ENCODE measurements at regions not wholly inside any gene's neighbourhood (a gene's known extent, or its start where the extent isn't known, plus 50 kb on each side); places are given as distances from the start of the nearest gene placed in this dataset.
"Not testable (repeated sequence)": the region's sequence is repeated elsewhere in the genome, so short reads cannot be mapped to it uniquely, and the experiment has no call there.

- Mint-ChIP-seq H3K4me1 (ENCODE audit: low read depth) (no peaks in the 10 kb centered on the region), H3K27ac (no peak overlapping the region), H3K27me3 (ENCODE audit: low read depth) (no peaks in the 10 kb centered on the region), H3K9me3 (peaks cover 53% of the 10 kb centered on the region), H3K36me3 (ENCODE audit: low read depth) (no peaks in the 10 kb centered on the region), H3K4me3 (no peak overlapping the region)
- no peak for DNase-seq (ENCODE audit: low spot score)
Observed at GRCh38 chr15:23750179-23750578, 63.1 kb upstream of the NDN start.

- H3K9me3 Mint-ChIP-seq, result peaks cover 55% of the 10 kb centered on the region
- H3K4me3 Mint-ChIP-seq, result no peak overlapping the region
- H3K27ac Mint-ChIP-seq, result no peak overlapping the region
- no peaks in the 10 kb centered on the region for H3K27me3 Mint-ChIP-seq (ENCODE audit: low read depth)
- no peak for DNase-seq (ENCODE audit: low spot score)
- no peaks in the 10 kb centered on the region for H3K4me1 Mint-ChIP-seq (ENCODE audit: low read depth)
- no peaks in the 10 kb centered on the region for H3K36me3 Mint-ChIP-seq (ENCODE audit: low read depth)
Observed at GRCh38 chr15:23750776-23751175, 63.7 kb upstream of the NDN start.

GRCh38 chr15:23753248-23753647 lies 66.1 kb upstream of the NDN start:
- Mint-ChIP-seq H3K36me3 (ENCODE audit: low read depth) (no peaks in the 10 kb centered on the region), H3K27me3 (ENCODE audit: low read depth) (no peaks in the 10 kb centered on the region), H3K4me1 (ENCODE audit: low read depth) (no peaks in the 10 kb centered on the region), H3K27ac (no peak overlapping the region), H3K9me3 (peaks cover 65% of the 10 kb centered on the region), H3K4me3 (no peak overlapping the region)
- no peak for DNase-seq (ENCODE audit: low spot score)

GRCh38 chr15:23758891-23759290 lies 71.8 kb upstream of the NDN start:
- H3K4me3 Mint-ChIP-seq, result no peak overlapping the region
- H3K4me1 Mint-ChIP-seq (ENCODE audit: low read depth), result no peaks in the 10 kb centered on the region
- H3K27me3 Mint-ChIP-seq (ENCODE audit: low read depth), result no peaks in the 10 kb centered on the region
- peaks cover 57% of the 10 kb centered on the region for H3K9me3 Mint-ChIP-seq
- no peak overlapping the region for H3K27ac Mint-ChIP-seq
- H3K36me3 Mint-ChIP-seq (ENCODE audit: low read depth), result no peaks in the 10 kb centered on the region
- no peak for DNase-seq (ENCODE audit: low spot score)

DNA sequence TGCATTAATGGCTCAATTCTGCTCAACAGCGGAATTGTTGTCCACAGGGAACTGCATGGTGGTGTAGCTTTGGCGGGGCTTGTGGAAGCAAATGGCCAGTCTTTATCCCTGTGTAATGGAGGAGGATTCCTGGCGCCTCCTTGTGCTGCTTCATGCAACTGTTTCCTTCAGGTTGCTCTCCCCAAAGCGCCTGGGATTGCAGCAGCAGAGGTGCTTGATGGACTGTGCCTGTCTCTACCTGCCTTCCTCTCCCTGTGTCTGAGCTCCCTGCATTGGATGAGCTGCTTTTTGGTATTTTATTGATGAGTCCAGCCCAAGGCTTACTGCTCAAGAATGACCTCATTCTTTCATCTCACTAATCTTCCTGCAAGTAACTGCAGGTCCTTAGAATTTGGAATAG lies 72.9 kb upstream of the NDN start:
- Mint-ChIP-seq H3K4me1 (ENCODE audit: low read depth) (no peaks in the 10 kb centered on the region), H3K36me3 (ENCODE audit: low read depth) (no peaks in the 10 kb centered on the region), H3K9me3 (peaks cover 65% of the 10 kb centered on the region), H3K27ac (no peak overlapping the region), H3K27me3 (ENCODE audit: low read depth) (no peaks in the 10 kb centered on the region), H3K4me3 (no peak overlapping the region)
- DNase-seq (ENCODE audit: low spot score), result no peak

DNA sequence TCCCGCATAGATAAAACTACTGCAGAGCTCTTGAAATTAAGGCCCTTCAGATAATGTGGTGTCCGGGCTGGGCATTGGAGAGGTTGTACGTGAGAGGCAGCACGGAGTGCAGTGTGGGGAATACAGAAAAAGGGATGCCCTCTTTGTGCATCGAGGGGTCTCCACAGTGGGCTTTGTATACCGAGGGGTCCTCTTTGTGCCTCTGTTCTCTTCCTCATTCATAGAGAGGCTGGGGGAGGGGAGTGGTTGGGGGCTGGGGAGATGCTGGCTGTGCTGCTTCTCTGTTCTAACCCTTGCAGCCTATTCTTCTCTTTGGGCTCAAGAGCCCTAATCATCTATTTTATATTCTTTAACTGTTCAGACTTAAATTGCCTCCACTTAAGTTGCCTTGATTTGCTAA lies 74.3 kb upstream of the NDN start:
- Mint-ChIP-seq H3K4me1 (ENCODE audit: low read depth) (no peaks in the 10 kb centered on the region), H3K9me3 (peaks cover 64% of the 10 kb centered on the region), H3K4me3 (no peak overlapping the region)

GRCh38 chr15:23762026-23762425 lies 74.9 kb upstream of the NDN start:
- Mint-ChIP-seq H3K27ac (no peak overlapping the region), H3K36me3 (ENCODE audit: low read depth) (no peaks in the 10 kb centered on the region), H3K9me3 (peaks cover 63% of the 10 kb centered on the region), H3K4me3 (no peak overlapping the region), H3K4me1 (ENCODE audit: low read depth) (no peaks in the 10 kb centered on the region), H3K27me3 (ENCODE audit: low read depth) (no peaks in the 10 kb centered on the region)
- no peak for DNase-seq (ENCODE audit: low spot score)

More for the DNA sequence above, 74.3 kb upstream of the NDN start:
- H3K27me3 Mint-ChIP-seq (ENCODE audit: low read depth), result no peaks in the 10 kb centered on the region
- no peaks in the 10 kb centered on the region for H3K36me3 Mint-ChIP-seq (ENCODE audit: low read depth)
- no peak overlapping the region for H3K27ac Mint-ChIP-seq
- DNase-seq (ENCODE audit: low spot score), result no peak

DNA sequence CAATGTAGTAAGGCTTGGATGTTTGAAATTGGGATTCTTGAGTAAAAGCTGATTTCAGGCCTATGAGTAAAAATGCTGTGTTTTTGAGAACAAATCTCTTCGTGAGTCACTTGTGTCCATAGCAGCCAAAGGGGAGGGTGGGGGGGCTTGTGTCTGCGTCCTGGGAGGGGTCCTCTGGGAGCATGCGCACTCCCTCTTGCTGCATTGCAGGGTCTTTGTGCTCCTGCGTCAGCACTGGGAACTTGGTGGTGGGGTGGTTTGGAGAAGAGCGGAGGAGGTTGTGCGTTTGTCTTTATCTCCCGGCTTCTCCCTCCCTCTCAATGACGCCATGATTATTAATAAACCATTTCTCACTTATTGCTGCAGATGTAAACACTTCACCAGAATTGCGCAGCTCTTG lies 75.9 kb upstream of the NDN start:
- Mint-ChIP-seq H3K27ac (no peak overlapping the region), H3K4me1 (ENCODE audit: low read depth) (no peaks in the 10 kb centered on the region), H3K9me3 (peaks cover 64% of the 10 kb centered on the region), H3K36me3 (ENCODE audit: low read depth) (no peaks in the 10 kb centered on the region), H3K27me3 (ENCODE audit: low read depth) (no peaks in the 10 kb centered on the region), H3K4me3 (no peak overlapping the region)
- no peak for DNase-seq (ENCODE audit: low spot score)

- Mint-ChIP-seq H3K4me1 (ENCODE audit: low read depth) (no peaks in the 10 kb centered on the region), H3K36me3 (ENCODE audit: low read depth) (no peaks in the 10 kb centered on the region), H3K27me3 (ENCODE audit: low read depth) (no peaks in the 10 kb centered on the region), H3K9me3 (peaks cover 63% of the 10 kb centered on the region), H3K27ac (no peak overlapping the region), H3K4me3 (no peak overlapping the region)
- no peak for DNase-seq (ENCODE audit: low spot score)
Observed at GRCh38 chr15:23764306-23764705, 77.2 kb upstream of the NDN start.

GRCh38 chr15:23764716-23765115 lies 77.6 kb upstream of the NDN start:
- Mint-ChIP-seq H3K9me3 (peaks cover 59% of the 10 kb centered on the region), H3K27ac (no peak overlapping the region), H3K4me1 (ENCODE audit: low read depth) (no peaks in the 10 kb centered on the region)

DNA sequence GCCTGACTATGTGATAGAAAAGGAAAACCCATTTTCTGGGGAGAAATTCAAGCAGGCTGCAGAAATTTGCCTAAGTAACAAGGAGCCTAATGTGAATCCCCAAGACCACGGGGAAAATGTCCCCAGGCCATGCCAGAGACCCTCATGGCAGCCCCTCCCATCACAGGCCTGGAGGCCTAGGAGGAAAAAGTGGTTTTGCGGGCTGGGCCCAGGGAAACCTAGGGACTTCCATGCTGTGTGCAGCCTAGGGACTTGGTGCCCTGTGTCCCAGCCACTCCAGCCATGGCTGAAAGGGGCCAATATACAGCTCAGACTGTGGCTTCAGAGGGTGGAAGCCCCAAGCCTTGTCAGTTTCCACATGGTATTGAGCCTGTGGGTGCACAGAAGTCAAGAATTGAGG lies 79.7 kb upstream of the NDN start:
- H3K36me3 Mint-ChIP-seq (ENCODE audit: low read depth); H3K27ac Mint-ChIP-seq; H3K4me1 Mint-ChIP-seq (ENCODE audit: low read depth); DNase-seq (ENCODE audit: low spot score); H3K27me3 Mint-ChIP-seq (ENCODE audit: low read depth); H3K4me3 Mint-ChIP-seq: not testable (repeated sequence)
- H3K9me3 Mint-ChIP-seq, result peaks cover 69% of the 10 kb centered on the region

More at GRCh38 chr15:23764716-23765115, 77.6 kb upstream of the NDN start:
- no peaks in the 10 kb centered on the region for H3K27me3 Mint-ChIP-seq (ENCODE audit: low read depth)
- no peaks in the 10 kb centered on the region for H3K36me3 Mint-ChIP-seq (ENCODE audit: low read depth)
- no peak overlapping the region for H3K4me3 Mint-ChIP-seq
- no peak for DNase-seq (ENCODE audit: low spot score)

- Mint-ChIP-seq H3K9me3 (peaks cover 72% of the 10 kb centered on the region), H3K27ac (no peak overlapping the region), H3K4me3 (no peak overlapping the region), H3K27me3 (ENCODE audit: low read depth) (no peaks in the 10 kb centered on the region), H3K4me1 (ENCODE audit: low read depth) (no peaks in the 10 kb centered on the region), H3K36me3 (ENCODE audit: low read depth) (no peaks in the 10 kb centered on the region)
- DNase-seq (ENCODE audit: low spot score), result no peak
Observed at GRCh38 chr15:23773093-23773492, 86.0 kb upstream of the NDN start.

GRCh38 chr15:23787346-23788105 lies 100.4 kb upstream of the NDN start:
- Mint-ChIP-seq H3K36me3 (ENCODE audit: low read depth) (no peaks in the 10 kb centered on the region), H3K27ac (no peak overlapping the region), H3K4me1 (ENCODE audit: low read depth) (no peaks in the 10 kb centered on the region), H3K27me3 (ENCODE audit: low read depth) (no peaks in the 10 kb centered on the region), H3K4me3 (no peak overlapping the region), H3K9me3 (peaks cover 40% of the 10 kb centered on the region)
- no peak for DNase-seq (ENCODE audit: low spot score)

- Mint-ChIP-seq H3K4me1 (ENCODE audit: low read depth) (no peaks in the 10 kb centered on the region), H3K27ac (no peak overlapping the region), H3K4me3 (no peak overlapping the region), H3K27me3 (ENCODE audit: low read depth) (no peaks in the 10 kb centered on the region), H3K9me3 (peaks cover 50% of the 10 kb centered on the region), H3K36me3 (ENCODE audit: low read depth) (no peaks in the 10 kb centered on the region)
- DNase-seq (ENCODE audit: low spot score), result no peak
Observed at GRCh38 chr15:23793191-23793680, 106.1 kb upstream of the NDN start.
